ENCODE measurements at regions not wholly inside any gene's neighbourhood (a gene's known extent, or its start where the extent isn't known, plus 50 kb on each side); places are given as distances from the start of the nearest gene placed in this dataset.
"Not testable (repeated sequence)": the region's sequence is repeated elsewhere in the genome, so short reads cannot be mapped to it uniquely, and the experiment has no call there.

- DNase-seq (ENCODE audit: low read depth, low spot score): no peak
Measured at GRCh38 chr9:97179616-97180015, 127.8 kb upstream of the CCDC180 start.

DNA sequence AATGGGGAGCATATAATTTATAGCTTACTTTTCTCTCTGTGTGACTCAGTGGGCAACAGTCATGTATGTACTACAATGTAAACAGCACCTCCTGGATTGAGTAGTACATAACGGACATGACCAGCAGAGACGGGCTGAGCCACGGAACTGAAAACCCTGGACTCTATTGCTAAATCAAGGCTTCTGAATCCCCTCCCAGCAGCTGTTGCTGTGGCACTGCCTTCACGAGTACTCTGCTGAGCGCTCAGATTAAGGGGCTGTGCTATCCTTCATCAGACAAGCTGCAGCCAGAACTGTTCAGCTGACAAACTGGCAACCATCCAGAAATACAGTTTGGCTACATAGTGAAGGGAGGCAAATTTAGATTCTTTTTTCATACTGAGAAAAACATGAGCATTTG lies 131.3 kb upstream of the CCDC180 start:
- no peak for DNase-seq (ENCODE audit: low read depth, low spot score)

DNA sequence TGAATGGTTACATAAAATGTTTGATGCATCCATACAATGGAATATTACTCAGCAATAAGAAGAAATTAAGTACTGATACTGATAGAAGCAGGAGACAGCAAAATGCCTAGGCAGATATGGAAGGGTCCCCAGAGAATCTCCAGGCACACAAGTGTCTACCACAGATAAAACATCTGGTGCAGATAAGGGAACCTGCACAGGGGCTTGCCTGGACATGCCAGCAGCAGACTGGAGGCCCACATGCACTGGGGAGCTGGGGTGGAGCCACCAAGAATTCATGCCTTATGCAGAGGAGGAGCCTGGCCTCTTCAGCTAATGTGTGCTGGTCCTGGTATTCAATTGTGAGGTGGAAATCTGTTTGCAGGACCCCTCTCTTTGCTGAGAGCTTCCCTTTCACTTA lies 129.2 kb upstream of the CTSV start:
- DNase-seq (ENCODE audit: low read depth, low spot score): not testable (repeated sequence)

GRCh38 chr9:97166496-97167138 lies 127.7 kb upstream of the CTSV start:
- DNase-seq (ENCODE audit: low read depth, low spot score): not testable (repeated sequence)

- DNase-seq (ENCODE audit: low read depth, low spot score): no peak
Measured at GRCh38 chr9:97160255-97160654, 121.3 kb upstream of the CTSV start.

GRCh38 chr9:97158722-97159121 lies 119.8 kb upstream of the CTSV start:
- DNase-seq (ENCODE audit: low read depth, low spot score): not testable (repeated sequence)

DNA sequence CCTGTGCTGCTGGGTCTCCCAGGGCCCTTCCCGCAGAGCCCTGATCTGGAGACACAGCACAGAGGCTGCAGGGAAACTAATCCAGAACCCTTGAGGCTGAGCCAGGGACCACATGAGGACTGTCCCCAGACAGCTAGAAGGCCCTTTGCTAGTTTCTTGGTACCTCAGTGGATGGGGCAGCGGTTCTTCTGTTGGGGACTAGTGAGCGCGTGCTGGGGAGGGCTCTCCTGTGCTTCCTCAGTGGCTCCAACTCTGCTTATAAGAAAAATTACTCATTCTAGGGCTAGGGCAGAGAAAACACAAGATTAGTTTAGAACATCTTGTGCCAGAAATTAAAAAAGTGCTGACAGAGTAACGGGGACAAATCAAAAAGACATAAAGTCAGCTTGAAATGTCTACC lies 116.5 kb upstream of the CTSV start:
- not testable (repeated sequence) for DNase-seq (ENCODE audit: low read depth, low spot score)

GRCh38 chr9:97153967-97154366 lies 115.0 kb upstream of the CTSV start:
- DNase-seq (ENCODE audit: low read depth, low spot score): no peak

- not testable (repeated sequence) for DNase-seq (ENCODE audit: low read depth, low spot score)
Measured at GRCh38 chr9:97153160-97153559, 114.2 kb upstream of the CTSV start.

- DNase-seq (ENCODE audit: low read depth, low spot score): not testable (repeated sequence)
Measured at GRCh38 chr9:97150471-97150870, 111.5 kb upstream of the CTSV start.

DNA sequence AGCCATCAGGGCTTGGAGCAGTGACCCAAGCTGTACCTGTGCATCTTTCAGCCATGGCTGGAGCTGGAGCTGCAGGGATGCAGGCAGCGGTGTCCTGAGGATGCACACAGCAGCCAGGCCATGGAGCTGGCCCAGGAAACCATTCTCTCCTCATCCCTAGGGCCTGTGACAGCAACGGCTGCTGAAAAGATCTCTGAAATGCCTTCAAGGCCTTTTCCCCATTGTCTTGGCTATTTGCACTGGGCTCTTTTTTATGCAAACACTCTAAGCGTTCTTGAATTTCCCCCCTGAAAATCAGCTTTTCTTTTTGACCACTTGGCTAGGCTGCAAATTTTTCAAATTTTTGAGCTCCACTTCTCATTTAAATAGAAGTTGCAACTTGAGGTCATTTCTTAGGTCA lies 109.5 kb upstream of the CTSV start:
- not testable (repeated sequence) for DNase-seq (ENCODE audit: low read depth, low spot score)

- DNase-seq (ENCODE audit: low read depth, low spot score): not testable (repeated sequence)
Measured at GRCh38 chr9:97145680-97146079, 106.7 kb upstream of the CTSV start.

DNA sequence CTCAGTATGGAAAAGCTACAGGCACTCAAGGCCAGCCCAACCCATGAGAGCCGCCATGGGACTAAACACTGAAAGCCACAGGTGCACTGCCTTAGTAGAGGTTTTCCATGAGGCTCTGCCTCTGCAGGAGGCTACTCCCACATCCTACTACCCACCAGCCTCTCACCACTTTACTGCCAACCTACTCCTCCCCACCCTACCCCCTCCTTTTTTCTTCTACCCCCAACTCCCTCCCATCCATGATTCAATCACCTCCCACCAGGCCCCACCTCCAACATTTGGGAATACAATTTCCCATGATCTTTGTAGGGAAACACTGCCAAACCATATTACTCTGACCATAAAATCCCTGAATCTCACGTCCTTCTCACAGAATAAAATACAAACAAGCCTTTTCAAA lies 101.6 kb upstream of the CTSV start:
- no peak for DNase-seq (ENCODE audit: low read depth, low spot score)

- no peak for DNase-seq (ENCODE audit: low read depth, low spot score)
Measured at GRCh38 chr9:97136421-97136820, 97.5 kb upstream of the CTSV start.

GRCh38 chr9:97133966-97134365 lies 95.0 kb upstream of the CTSV start:
- not testable (repeated sequence) for DNase-seq (ENCODE audit: low read depth, low spot score)

DNA sequence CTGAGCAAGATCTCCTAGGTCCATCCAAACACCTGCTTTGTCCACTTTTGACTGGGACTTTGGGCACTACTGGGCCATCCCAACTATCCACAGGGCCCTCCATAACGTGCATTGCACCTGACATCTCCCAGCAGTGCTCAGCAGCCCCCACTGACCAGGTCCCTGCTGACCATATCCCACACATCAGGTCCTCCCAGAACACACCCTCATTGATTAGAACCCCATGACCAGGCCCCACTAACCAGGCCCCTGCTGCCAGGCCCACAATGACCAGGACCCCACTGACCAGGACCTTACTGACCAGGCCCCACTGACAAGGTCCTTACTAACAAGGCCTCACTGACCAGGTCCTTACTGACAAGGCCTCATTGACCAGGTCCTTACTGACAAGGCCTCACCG lies 93.9 kb upstream of the CTSV start:
- DNase-seq (ENCODE audit: low read depth, low spot score): no peak

GRCh38 chr9:97130864-97131263 lies 91.9 kb upstream of the CTSV start:
- DNase-seq (ENCODE audit: low read depth, low spot score): not testable (repeated sequence)

- DNase-seq (ENCODE audit: low read depth, low spot score): not testable (repeated sequence)
Measured at GRCh38 chr9:97130387-97130786, 91.4 kb upstream of the CTSV start.

DNA sequence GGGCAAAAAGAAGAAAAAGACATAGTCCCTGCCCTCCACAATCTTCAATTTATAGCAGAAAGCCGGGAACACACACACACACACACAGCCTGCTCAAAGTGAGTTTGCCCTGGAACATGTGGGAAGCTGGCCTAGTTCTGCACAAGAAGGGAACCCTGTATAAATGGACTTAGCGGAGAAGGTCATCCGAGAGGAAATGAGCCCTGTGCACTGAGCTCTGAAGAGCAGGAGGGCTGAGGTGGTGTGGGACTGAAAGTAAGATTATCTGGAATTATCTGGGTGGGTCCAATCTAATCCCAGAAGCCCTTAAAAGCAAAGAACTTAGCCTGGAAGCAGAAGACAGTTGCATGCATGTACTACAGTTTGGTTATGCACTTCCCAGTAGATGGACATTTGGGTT lies 90.0 kb upstream of the CTSV start:
- no peak for DNase-seq (ENCODE audit: low read depth, low spot score)

DNA sequence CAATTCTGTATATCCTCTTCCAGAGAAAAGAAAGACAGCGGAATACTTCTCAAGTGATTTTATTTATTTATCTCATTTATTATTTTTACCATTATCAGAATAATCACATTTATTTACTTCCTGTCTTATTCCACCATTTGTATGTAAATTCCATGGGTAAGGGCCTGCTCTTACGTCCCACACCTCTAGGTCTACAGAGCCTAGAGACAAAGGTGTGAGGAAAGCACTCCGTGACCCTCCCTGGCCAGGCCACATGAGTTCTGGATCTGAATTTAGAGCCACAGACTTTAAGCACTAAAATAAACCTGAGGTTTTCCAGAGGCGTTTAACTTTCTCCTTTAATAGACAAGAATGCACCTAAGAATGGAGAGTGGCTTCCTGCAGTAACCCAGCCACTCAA lies 85.3 kb upstream of the CTSV start:
- DNase-seq (ENCODE audit: low read depth, low spot score): no peak

GRCh38 chr9:97110696-97111095 lies 71.8 kb upstream of the CTSV start:
- DNase-seq (ENCODE audit: low read depth, low spot score): no peak

DNA sequence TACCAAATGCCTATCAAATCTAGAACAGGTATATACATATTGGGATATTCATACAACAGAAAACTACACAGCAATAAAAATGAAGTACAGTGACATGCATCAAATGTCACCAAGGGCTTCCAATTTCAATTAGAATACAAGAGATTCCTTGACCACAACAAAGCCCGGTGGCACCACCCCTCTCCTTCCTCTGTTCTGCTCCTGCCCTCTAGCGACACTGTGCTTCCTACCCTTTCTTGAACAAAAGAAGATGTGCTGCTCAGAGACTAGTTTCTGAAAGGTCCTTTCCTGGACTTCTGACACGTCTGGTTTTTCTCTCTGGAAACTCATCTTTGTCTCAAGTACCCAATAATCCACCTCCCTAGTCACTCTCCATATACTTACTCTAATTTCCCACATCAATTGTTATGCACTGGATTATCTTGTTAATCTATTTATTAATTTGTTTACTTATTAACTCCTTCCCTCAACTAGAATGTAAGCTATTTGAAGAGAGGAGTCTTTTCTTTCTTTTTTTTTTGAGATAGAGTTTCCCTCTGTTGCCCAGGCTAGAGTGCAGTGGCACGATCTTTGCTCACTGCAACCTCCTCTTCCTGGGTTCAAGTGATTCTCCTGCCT lies 70.4 kb upstream of the CTSV start:
- no peak for DNase-seq (ENCODE audit: low read depth, low spot score)

- DNase-seq (ENCODE audit: low read depth, low spot score): not testable (repeated sequence)
Measured at GRCh38 chr9:97105220-97105619, 66.3 kb upstream of the CTSV start.

All from brain pericyte (primary cell).